ENCODE measurements at regions not wholly inside any gene's neighbourhood (a gene's known extent, or its start where the extent isn't known, plus 50 kb on each side); places are given as distances from the start of the nearest gene placed in this dataset.

DNA sequence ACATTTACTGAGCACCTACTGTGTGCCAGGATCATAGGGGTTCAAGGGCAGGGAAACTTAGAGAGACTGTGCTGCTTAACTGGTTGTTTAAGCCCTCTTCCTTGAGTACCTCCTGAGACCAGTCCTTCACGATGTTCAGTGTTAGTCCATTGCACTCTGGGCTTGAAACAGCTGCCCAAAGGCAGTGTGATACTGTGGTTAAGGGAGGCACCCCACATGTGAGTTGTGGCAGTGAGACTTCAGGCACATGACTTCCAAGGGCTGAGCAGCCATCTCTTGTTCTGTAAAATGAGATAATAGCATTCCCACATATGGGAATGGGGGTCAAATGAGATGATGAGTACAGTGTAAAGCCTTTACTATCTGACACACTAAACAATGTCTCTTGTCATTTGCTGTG is 75.1 kb downstream of the LINGO1 start:
- 77 to 89% (median 85%) methylated on average over 1 of the region's 1 CpG for WGBS, 5 donors
- TF ChIP-seq CTCF (IDR thresholded peaks at IDR 0.05 in 8 of 11, conservative IDR thresholded peaks at IDR 0.05 in 3 of 11) (no peak), POLR2AphosphoS5 (IDR thresholded peaks at IDR 0.05) (no peak), POLR2A (IDR thresholded peaks at IDR 0.05) (no peak)
- intact Hi-C loops (cut with DNase I; ENCODE audit: low total_unique reads), result no loop called here

DNA sequence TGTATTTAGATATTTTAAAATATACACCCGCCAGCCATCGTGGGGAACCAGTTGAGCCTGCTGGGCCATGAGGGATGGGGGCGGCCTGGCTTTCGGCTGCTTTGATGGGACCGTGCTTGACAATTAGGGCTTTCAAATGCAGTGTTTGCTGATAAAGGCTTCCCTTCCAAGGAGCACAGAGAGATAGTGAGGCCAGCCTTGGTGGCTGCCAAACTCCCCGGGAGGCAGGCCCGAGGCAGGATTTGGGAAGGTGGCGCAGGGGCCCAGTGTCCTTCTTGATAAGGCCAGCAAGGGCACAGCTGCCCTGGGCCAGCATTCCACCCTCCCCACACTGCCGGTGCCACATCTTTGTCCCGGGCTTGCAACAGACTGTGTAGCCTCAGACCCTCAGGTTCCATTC is 75.6 kb downstream of the LINGO1 start:
- Histone ChIP-seq H3K4me1 (no peaks in the 10 kb centered on the region), H3K27me3 (replicated peaks in 1 of 7) (peaks cover 0 to 7% (median 0%) of the 10 kb centered on the region in 7 donors), H3K36me3 (no peaks in the 10 kb centered on the region), H3K4me3 (no peak overlapping the region), H3K9me3 (no peaks in the 10 kb centered on the region), H3K27ac (no peak overlapping the region)
- WGBS, 5 donors, result 68 to 89% (median 85%) methylated on average over 9 to 10 of the region's 10 CpGs
- TF ChIP-seq POLR2A (IDR thresholded peaks at IDR 0.05) (no peak), CTCF (IDR thresholded peaks at IDR 0.05 in 8 of 11, conservative IDR thresholded peaks at IDR 0.05 in 3 of 11) (no peak), POLR2AphosphoS5 (IDR thresholded peaks at IDR 0.05) (no peak)
- intact Hi-C loops (cut with DNase I; ENCODE audit: low total_unique reads), result no loop called here
- no peak for DNase-seq

More for the DNA sequence above, 75.1 kb downstream of the LINGO1 start:
- Histone ChIP-seq H3K27ac (no peak overlapping the region), H3K4me1 (no peaks in the 10 kb centered on the region), H3K9me3 (no peaks in the 10 kb centered on the region), H3K36me3 (no peaks in the 10 kb centered on the region), H3K4me3 (no peak overlapping the region), H3K27me3 (replicated peaks in 1 of 7) (peaks cover 0 to 7% (median 0%) of the 10 kb centered on the region in 7 donors)
- no peak for DNase-seq

- intact Hi-C loops (cut with DNase I; ENCODE audit: low total_unique reads), result no loop called here
- H3K9me3 ChIP-seq, result no peaks in the 10 kb centered on the region
- H3K4me1 ChIP-seq, result no peaks in the 10 kb centered on the region
- TF ChIP-seq POLR2AphosphoS5 (IDR thresholded peaks at IDR 0.05) (no peak), CTCF (IDR thresholded peaks at IDR 0.05 in 8 of 11, conservative IDR thresholded peaks at IDR 0.05 in 3 of 11) (no peak), POLR2A (IDR thresholded peaks at IDR 0.05) (no peak)
- no peak overlapping the region for H3K27ac ChIP-seq
- DNase-seq, result no peak
- no peak overlapping the region for H3K4me3 ChIP-seq
- 89 to 96% (median 93%) methylated on average over 7 of the region's 7 CpGs for WGBS, 5 donors
- peaks cover 0 to 7% (median 0%) of the 10 kb centered on the region in 7 donors for H3K27me3 ChIP-seq (replicated peaks in 1 of 7)
- no peaks in the 10 kb centered on the region for H3K36me3 ChIP-seq
Measured at GRCh38 chr15:77556622-77557021, 76.1 kb downstream of the LINGO1 start.

GRCh38 chr15:77555232-77555631 is 77.5 kb downstream of the LINGO1 start:
- intact Hi-C loops (cut with DNase I; ENCODE audit: low total_unique reads), result no loop called here
- Histone ChIP-seq H3K36me3 (no peaks in the 10 kb centered on the region), H3K27me3 (replicated peaks in 1 of 7) (no peaks in the 10 kb centered on the region), H3K4me1 (no peaks in the 10 kb centered on the region), H3K27ac (no peak overlapping the region), H3K9me3 (no peaks in the 10 kb centered on the region), H3K4me3 (no peak overlapping the region)
- 81 to 95% (median 88%) methylated on average over 7 to 8 of the region's 8 CpGs for WGBS, 5 donors
- TF ChIP-seq POLR2A (IDR thresholded peaks at IDR 0.05) (no peak), CTCF (IDR thresholded peaks at IDR 0.05 in 8 of 11, conservative IDR thresholded peaks at IDR 0.05 in 3 of 11) (no peak), POLR2AphosphoS5 (IDR thresholded peaks at IDR 0.05) (no peak)
- no peak for DNase-seq
